GM19025 (cell line): ENCODE measurements at regions not wholly inside any gene's neighbourhood (a gene's known extent, or its start where the extent isn't known, plus 50 kb on each side); places are given as distances from the start of the nearest gene placed in this dataset.

Source experiments
- ATAC-seq: cut with Tn5 transposase; IDR thresholded peaks from one replicate; pipeline ENCODE4 v1.9.1; 2021; ENCODE audit warnings: mild to moderate bottlenecking, low read depth, moderate library complexity; ENCODE audit not compliant: unreplicated experiment

DNA sequence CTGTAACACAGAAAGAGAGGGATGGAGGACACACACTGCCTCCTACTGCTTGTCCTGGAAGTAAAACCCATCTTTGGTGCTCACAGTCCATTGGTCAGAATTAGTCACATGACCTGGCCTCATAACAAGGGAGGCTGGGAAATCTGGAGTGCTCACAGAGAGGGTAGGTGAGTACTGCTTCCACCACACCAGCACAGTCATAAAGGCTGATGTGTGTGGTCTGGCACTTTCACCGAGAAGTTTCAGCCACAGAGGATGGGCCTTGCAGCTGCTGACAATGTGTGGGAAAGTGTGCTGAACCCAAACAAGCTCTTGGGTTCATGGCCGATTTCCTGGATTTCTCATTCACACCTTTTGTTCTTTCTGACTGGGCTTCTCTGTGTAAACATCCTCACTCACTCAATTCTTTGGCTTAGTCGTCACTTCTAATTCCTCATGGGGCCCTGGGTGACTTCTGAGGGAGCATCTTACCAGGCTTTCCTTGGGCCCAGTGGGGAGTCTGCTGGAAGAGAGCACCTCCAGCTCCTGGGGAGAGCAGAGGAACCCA, 100.7 kb downstream of the ASB7 start:
- ATAC-seq = peak; percentile 96

GRCh38 chr15:100703671-100704070, 101.3 kb downstream of the ASB7 start:
- ATAC-seq = no peak

- ATAC-seq = no peak
Measured at GRCh38 chr15:100704281-100705055, 102.1 kb downstream of the ASB7 start.

GRCh38 chr15:100705065-100705464, 102.7 kb downstream of the ASB7 start:
- ATAC-seq = no peak

GRCh38 chr15:100705841-100706240, 103.5 kb downstream of the ASB7 start:
- ATAC-seq = no peak

GRCh38 chr15:100707229-100707628, 104.8 kb downstream of the ASB7 start:
- no peak for ATAC-seq

- ATAC-seq = no peak
Measured at GRCh38 chr15:100708916-100709315, 106.5 kb downstream of the ASB7 start.

DNA sequence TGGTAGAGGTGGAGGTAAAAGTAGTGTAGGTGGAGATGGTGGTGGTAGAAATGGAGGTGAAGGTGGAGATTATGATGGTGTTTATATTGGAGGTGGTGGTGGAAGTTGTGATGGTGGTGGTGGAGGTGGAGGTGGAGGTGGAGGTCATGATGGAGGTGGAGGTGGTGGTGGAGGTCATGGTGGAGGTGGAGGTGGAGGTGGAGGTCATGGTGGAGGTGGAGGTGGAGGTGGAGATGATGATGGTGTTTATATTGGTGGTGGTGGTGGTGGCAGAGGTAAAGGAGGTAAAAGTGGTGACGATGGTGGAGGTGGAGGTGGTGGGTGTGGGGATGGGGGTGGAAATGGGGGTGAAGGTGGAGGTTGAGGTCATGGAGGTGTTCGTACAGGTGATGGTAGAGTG, 107.8 kb downstream of the ASB7 start:
- no peak for ATAC-seq

DNA sequence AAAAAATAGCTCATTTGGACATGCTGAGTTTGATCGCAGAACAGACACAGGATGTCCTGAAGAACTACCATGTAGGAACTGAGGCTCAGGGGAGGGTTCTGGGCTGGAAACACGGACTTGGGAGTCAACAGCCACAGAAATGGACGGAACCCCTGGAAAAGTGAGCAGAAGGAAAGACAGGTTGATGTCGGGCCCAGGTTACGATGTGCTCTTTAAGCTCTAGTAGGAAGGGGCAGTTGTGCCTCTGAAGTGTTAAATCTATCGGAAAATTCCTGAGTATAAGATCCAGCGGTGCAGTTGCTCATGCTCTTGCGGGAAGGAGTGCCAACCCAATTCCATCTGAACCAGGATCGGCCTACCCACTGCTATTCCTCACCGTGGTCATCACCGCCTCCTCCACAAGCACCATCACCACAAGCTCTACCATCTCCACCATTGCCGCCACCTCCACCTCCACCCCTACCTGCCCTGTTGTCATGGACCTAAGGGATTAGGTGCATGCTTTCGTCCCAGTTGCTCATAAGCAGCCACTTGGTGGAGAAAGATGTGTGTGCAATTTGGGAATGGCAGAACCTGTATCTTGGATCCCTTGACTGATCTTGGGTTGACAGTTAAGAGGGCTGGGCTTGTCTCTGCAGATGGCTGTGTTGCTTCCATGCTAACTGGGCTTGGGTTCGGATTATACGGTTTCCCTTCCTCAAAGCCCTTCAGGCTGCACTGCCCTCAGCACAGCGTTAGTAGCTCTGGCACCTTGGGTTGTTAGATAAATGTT, 108.5 kb downstream of the ASB7 start:
- no peak for ATAC-seq

- no peak for ATAC-seq
Measured at GRCh38 chr15:100711516-100712021, 109.2 kb downstream of the ASB7 start.

DNA sequence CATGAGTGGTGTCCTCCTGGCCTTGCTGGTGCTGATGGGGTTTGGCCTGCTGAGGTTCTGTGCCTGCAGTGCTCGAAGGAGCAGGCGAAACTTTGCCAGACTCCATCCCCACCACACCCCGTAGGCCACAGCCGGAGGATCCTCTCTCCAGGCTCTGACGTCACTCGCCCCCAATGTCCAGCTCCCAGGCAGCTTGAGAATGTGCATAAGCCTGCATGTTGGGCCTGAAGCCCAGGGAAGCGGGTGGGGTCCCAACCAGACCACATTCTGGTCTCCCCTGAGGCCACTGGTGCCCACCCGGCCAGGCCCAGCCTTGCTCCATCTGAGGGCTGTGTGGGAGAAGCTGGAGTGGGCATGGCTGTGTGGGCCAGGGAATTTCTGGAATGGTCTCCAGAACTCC, 109.8 kb downstream of the ASB7 start:
- no peak for ATAC-seq

- ATAC-seq = no peak
Measured at GRCh38 chr15:100713163-100713867, 110.9 kb downstream of the ASB7 start.

GRCh38 chr15:100714034-100714748, 111.8 kb downstream of the ASB7 start:
- ATAC-seq = no peak

DNA sequence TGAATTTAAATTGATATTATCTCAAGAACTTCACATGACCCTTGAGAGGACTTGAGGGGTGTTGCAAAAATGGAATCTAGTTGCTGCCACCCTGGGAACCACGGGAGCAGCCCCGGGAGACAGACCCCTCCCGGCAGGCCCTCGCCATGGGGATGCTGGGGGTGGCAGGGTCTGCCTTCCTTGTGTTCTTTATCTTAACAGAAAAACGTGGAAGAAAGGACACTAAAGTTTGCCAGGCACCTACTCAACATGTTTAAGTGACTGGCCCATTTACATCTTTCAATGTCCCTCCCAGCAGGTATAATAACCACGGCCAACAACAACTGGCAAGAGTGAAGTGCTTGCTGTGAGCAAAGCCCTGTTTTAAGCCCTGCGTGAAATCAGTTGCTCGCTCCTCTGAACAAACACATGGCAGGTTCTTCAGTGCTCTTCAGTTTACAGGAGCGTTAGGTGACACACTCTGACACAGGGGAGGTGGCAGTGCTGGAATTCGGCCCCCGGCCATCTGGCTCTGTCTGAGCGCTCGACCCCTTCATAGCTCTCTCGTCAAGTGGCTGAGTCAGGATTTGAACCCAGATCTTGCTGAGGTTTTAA, 112.5 kb downstream of the ASB7 start:
- no peak for ATAC-seq

DNA sequence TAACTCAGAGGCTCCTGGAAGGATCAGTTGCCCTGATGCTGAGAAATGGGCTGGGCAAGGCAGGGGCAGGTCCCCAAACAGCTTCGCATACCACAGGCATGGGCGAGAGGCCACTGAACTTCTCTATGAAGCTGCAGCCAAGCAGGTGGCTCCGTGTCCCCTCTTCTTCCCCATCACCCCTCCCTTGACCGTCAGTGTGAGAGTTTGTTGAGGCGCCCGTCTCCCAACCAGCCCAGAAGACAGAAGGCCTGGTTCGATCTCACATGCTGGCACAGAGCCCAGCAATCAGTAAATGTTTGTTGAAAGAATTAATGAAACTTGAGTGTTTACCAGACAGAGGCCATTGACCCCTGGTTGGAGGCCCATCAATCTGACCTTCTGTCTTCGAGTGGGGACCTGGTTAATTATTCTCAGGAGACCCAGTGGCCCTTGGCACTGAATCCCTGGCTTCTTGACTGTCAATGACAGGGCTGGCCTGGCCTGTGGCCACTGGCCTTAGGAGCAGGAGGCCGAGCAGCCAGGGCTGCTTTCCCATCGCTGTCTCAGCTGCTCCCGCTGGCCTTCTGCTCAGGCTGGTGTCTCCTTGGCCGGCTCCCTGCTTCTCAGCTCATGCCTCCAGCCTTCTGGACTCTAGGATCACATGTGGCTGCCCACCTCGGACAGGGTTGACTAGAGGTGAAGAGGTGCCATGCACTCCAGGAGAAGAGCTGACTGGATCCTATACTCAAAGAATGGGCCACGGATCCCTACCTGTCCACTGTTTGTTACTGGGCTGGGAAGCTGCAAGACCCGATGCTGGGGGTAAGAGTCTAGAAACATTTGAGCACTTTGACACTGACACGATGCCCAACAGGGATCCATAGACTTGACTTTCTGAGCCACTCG, 113.4 kb downstream of the ASB7 start:
- no peak for ATAC-seq

GRCh38 chr15:100716456-100717085, 114.2 kb downstream of the ASB7 start:
- ATAC-seq = no peak

DNA sequence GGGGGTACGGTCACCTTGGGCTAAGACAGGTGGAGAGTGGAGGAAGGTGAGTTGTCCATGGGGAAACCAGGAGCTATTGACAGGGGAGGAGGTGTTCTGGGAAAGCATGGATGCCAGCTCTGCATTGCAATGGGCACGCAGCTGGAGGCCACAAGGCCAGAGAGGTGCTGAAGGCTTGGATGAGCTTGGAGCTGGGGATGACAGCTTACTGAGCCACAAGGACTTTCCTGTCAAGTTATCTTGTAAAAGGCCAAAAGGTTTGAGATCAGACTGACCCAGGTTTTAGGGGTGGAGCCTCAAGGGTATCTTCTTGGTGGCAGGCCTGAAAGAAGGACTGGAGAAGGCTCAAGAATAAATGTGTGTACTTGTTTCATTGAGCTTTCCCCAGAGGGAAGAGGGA, 115.2 kb downstream of the ASB7 start:
- ATAC-seq = no peak
